CD4-positive, alpha-beta memory T cell (primary cell): ENCODE measurements at regions not wholly inside any gene's neighbourhood (a gene's known extent, or its start where the extent isn't known, plus 50 kb on each side); places are given as distances from the start of the nearest gene placed in this dataset.
A peak's percentile ranks its signal among the peaks of the same experiment; 100 is the strongest.
"Not testable (repeated sequence)": the region's sequence is repeated elsewhere in the genome, so short reads cannot be mapped to it uniquely, and the experiment has no call there.

Source experiments
- CTCF ChIA-PET: fragments of 350-600 bp; sonication (Branson Sonifier 250); formaldehyde crosslinking; loops from one replicate; lab custom pipeline; 2021; ENCODE audit warnings: inconsistent platforms; ENCODE audit not compliant: partially characterized antibody; lab: Charles Lee
- POLR2A ChIA-PET: fragments of 350-600 bp; sonication (Branson Sonifier 250); formaldehyde crosslinking; loops from one replicate; lab custom pipeline; 2021; ENCODE audit not compliant: partially characterized antibody; lab: Charles Lee
- DNase-seq, 5 donors: peaks; one replicate each; pipeline versions ENCODE4 v3.0.0 to v3.0.0-alpha.2; 2020 to 2022; ENCODE audit warnings: mixed read lengths in 1 of 5
- H3K27ac ChIP-seq: one replicate; pipeline ENCODE4 v1.7.0; 2013; ENCODE audit warnings: low read depth, low read length
- H3K27me3 ChIP-seq: 2 replicates; pipeline ENCODE4 v1.7.0; 2013; ENCODE audit warnings: mild to moderate bottlenecking, low read length, moderate library complexity; ENCODE audit not compliant: insufficient read depth
- H3K36me3 ChIP-seq: 2 replicates; pipeline ENCODE4 v1.7.0; 2013; ENCODE audit warnings: mild to moderate bottlenecking, low read length, moderate library complexity; ENCODE audit not compliant: insufficient read depth
- H3K4me1 ChIP-seq: 2 replicates; pipeline ENCODE4 v1.7.0; 2013; ENCODE audit warnings: mild to moderate bottlenecking, low read length, moderate library complexity; ENCODE audit not compliant: insufficient read depth
- H3K4me3 ChIP-seq, 2 donors: one replicate each; pipeline ENCODE4 v1.7.0; 2013; ENCODE audit warnings: low read length in 2 of 2, mild to moderate bottlenecking in 1 of 2
- H3K9me3 ChIP-seq, 2 donors: one replicate each; pipeline ENCODE4 v1.7.0; 2013; ENCODE audit warnings: low read length in 2 of 2, control low read depth in 1 of 2; ENCODE audit not compliant: control insufficient read depth in 1 of 2
- H3K27ac Mint-ChIP-seq, 7 donors: one replicate each; pipeline ENCODE4 v1.8.0; 2020 to 2021; ENCODE audit warnings: mixed read lengths in 7 of 7, mild to moderate bottlenecking in 6 of 7, inconsistent platforms in 3 of 7, moderate library complexity in 3 of 7
- H3K27me3 Mint-ChIP-seq, 2 donors: one replicate each; pipeline ENCODE4 v1.8.0; 2020 to 2021; ENCODE audit warnings: mixed read lengths in 2 of 2
- H3K36me3 Mint-ChIP-seq, 2 donors: one replicate each; pipeline ENCODE4 v1.8.0; 2020 to 2021; ENCODE audit warnings: mixed read lengths in 2 of 2, inconsistent platforms in 1 of 2, mild to moderate bottlenecking in 1 of 2
- H3K4me1 Mint-ChIP-seq, 4 donors: one replicate each; pipeline ENCODE4 v1.8.0; 2020 to 2021; ENCODE audit warnings: mixed read lengths in 4 of 4, mild to moderate bottlenecking in 1 of 4
- H3K4me3 Mint-ChIP-seq, 8 donors: one replicate each; pipeline ENCODE4 v1.8.0; 2020 to 2021; ENCODE audit warnings: mixed read lengths in 8 of 8, mild to moderate bottlenecking in 7 of 8, moderate library complexity in 6 of 8, inconsistent platforms in 3 of 8
- H3K9me3 Mint-ChIP-seq, 8 donors: one replicate each; pipeline ENCODE4 v1.8.0; 2020 to 2021; ENCODE audit warnings: mixed read lengths in 8 of 8, mild to moderate bottlenecking in 5 of 8, inconsistent platforms in 3 of 8, moderate library complexity in 1 of 8
- intact Hi-C: fragments of 100-400 bp; cut with micrococcal nuclease; formaldehyde crosslinking; loops from one replicate; pipeline ENCODE4 v1.15.1; 2023

GRCh38 chr15:85283815-85284214 lies 96.6 kb upstream of the AKAP13 start:
- H3K4me1 ChIP-seq, POLR2A ChIA-PET, H3K36me3 ChIP-seq, H3K36me3 Mint-ChIP-seq, CTCF ChIA-PET, intact Hi-C loops, H3K4me1 Mint-ChIP-seq, H3K27ac ChIP-seq, H3K27me3 Mint-ChIP-seq, H3K27me3 ChIP-seq, H3K4me3 ChIP-seq, H3K9me3 Mint-ChIP-seq, DNase-seq, H3K27ac Mint-ChIP-seq, H3K9me3 ChIP-seq, H3K4me3 Mint-ChIP-seq: not testable (repeated sequence)

- H3K36me3 ChIP-seq, result no peaks in the 10 kb centered on the region
- H3K9me3 Mint-ChIP-seq, result no peaks in the 10 kb centered on the region
- peaks cover 0 to 3% (median 0%) of the 10 kb centered on the region in 4 donors for H3K4me1 Mint-ChIP-seq
- ChIA-PET CTCF (interaction anchor here (0.7 kb wide), 1 partner anchor 317 kb away, joined by 3 read pairs; no protein-coding TSS in a partner anchor), POLR2A (no interaction called here)
- H3K4me1 ChIP-seq, result no peaks in the 10 kb centered on the region
- DNase-seq, result no peak
- H3K27me3 ChIP-seq, result no peaks in the 10 kb centered on the region
- no peaks in the 10 kb centered on the region for H3K36me3 Mint-ChIP-seq
- no peak overlapping the region for H3K27ac Mint-ChIP-seq
- no peaks in the 10 kb centered on the region for H3K9me3 ChIP-seq
- H3K27ac ChIP-seq, result no peak overlapping the region
- no peak overlapping the region for H3K4me3 Mint-ChIP-seq
- H3K27me3 Mint-ChIP-seq, result peaks cover 2 to 4% of the 10 kb centered on the region in 2 donors
- intact Hi-C loops, result no loop called here
- no peak overlapping the region for H3K4me3 ChIP-seq
Measured at GRCh38 chr15:85284497-85284896, 95.9 kb upstream of the AKAP13 start.

GRCh38 chr15:85289677-85290365 lies 90.6 kb upstream of the AKAP13 start:
- ChIA-PET CTCF (interaction anchor here (0.8 to 2.4 kb wide), 10 partner anchors 9 to 199 kb away, joined by 3 to 24 read pairs (median 4); no protein-coding TSS in a partner anchor), POLR2A (no interaction called here)
- no peak overlapping the region for H3K27ac ChIP-seq
- no peaks in the 10 kb centered on the region for H3K4me1 Mint-ChIP-seq
- peaks cover 0 to 2% (median 0%) of the 10 kb centered on the region in 8 donors for H3K9me3 Mint-ChIP-seq
- DNase-seq, result peak in 4 of 5 donors; percentile 2 to 27 (median 18)
- no peaks in the 10 kb centered on the region for H3K36me3 ChIP-seq
- peaks cover 5 to 9% of the 10 kb centered on the region in 2 donors for H3K27me3 Mint-ChIP-seq
- no peaks in the 10 kb centered on the region for H3K27me3 ChIP-seq
- no peak overlapping the region for H3K27ac Mint-ChIP-seq
- H3K4me3 ChIP-seq, result no peak overlapping the region
- no peak overlapping the region for H3K4me3 Mint-ChIP-seq
- no peaks in the 10 kb centered on the region for H3K9me3 ChIP-seq
- H3K4me1 ChIP-seq, result no peaks in the 10 kb centered on the region
- intact Hi-C loops, result loop anchor here (10.0 kb wide), 1 partner anchor 555 kb away; no protein-coding TSS in a partner anchor
- H3K36me3 Mint-ChIP-seq, result no peaks in the 10 kb centered on the region

GRCh38 chr15:85292583-85292982 lies 87.8 kb upstream of the AKAP13 start:
- H3K9me3 Mint-ChIP-seq, H3K9me3 ChIP-seq, H3K4me1 ChIP-seq, H3K27me3 Mint-ChIP-seq, DNase-seq, H3K36me3 Mint-ChIP-seq, POLR2A ChIA-PET, H3K4me3 Mint-ChIP-seq, H3K27ac Mint-ChIP-seq, H3K4me3 ChIP-seq, H3K27me3 ChIP-seq, H3K27ac ChIP-seq, H3K36me3 ChIP-seq: not testable (repeated sequence)
- intact Hi-C loops, result loop anchor here (10.0 kb wide), 1 partner anchor 552 kb away; no protein-coding TSS in a partner anchor
- H3K4me1 Mint-ChIP-seq, result peaks cover 7 to 14% (median 10%) of the 10 kb centered on the region in 4 donors
- CTCF ChIA-PET, result interaction anchor here (0.7 to 5.6 kb wide), 5 partner anchors 122 to 443 kb away, joined by 3 to 66 read pairs (median 4); no protein-coding TSS in a partner anchor

GRCh38 chr15:85296615-85297402 lies 83.6 kb upstream of the AKAP13 start:
- H3K36me3 ChIP-seq, result no peaks in the 10 kb centered on the region
- H3K27ac ChIP-seq, result no peak overlapping the region
- no peaks in the 10 kb centered on the region for H3K9me3 ChIP-seq
- Mint-ChIP-seq H3K4me1 (peaks cover 8 to 15% (median 10%) of the 10 kb centered on the region in 4 donors), H3K27me3 (peaks cover 0 to under 1% of the 10 kb centered on the region in 2 donors), H3K36me3 (no peaks in the 10 kb centered on the region), H3K27ac (peak overlapping the region in 4 of 7 donors; percentile 24 to 73 (median 27)), H3K4me3 (peak overlapping the region in 7 of 8 donors; percentile 1 to 70 (median 65)), H3K9me3 (no peaks in the 10 kb centered on the region)
- intact Hi-C loops, result loop anchor here (1.0 to 10.0 kb wide), 6 partner anchors 34 to 548 kb away; no protein-coding TSS in a partner anchor
- peak overlapping the region in 1 of 2 donors; percentile 20 for H3K4me3 ChIP-seq
- POLR2A ChIA-PET, result interaction anchor here (0.8 to 1.7 kb wide), 7 partner anchors 21 to 208 kb away, joined by 3 to 19 read pairs (median 5); partner anchors contain the start of gene AKAP13
- CTCF ChIA-PET, result interaction anchor here (0.7 to 5.6 kb wide), 49 partner anchors 8 to 544 kb away, joined by 3 to 113 read pairs (median 4); partner anchors contain the start of gene AKAP13
- peaks cover 6% of the 10 kb centered on the region for H3K4me1 ChIP-seq
- DNase-seq, result peak; percentile 67 to 75 (median 72)
- no peaks in the 10 kb centered on the region for H3K27me3 ChIP-seq

GRCh38 chr15:85297537-85297936 lies 82.9 kb upstream of the AKAP13 start:
- Mint-ChIP-seq H3K27ac (no peak overlapping the region), H3K36me3 (no peaks in the 10 kb centered on the region), H3K27me3 (no peaks in the 10 kb centered on the region), H3K4me3 (no peak overlapping the region), H3K9me3 (no peaks in the 10 kb centered on the region), H3K4me1 (peaks cover 8 to 15% (median 10%) of the 10 kb centered on the region in 4 donors)
- intact Hi-C loops, result loop anchor here (5.0 to 10.0 kb wide), 2 partner anchors 185 to 547 kb away; no protein-coding TSS in a partner anchor
- H3K27me3 ChIP-seq, result no peaks in the 10 kb centered on the region
- no peak overlapping the region for H3K27ac ChIP-seq
- no peak overlapping the region for H3K4me3 ChIP-seq
- POLR2A ChIA-PET, result interaction anchor here (0.8 to 1.7 kb wide), 3 partner anchors 20 to 116 kb away, joined by 3 to 19 read pairs (median 7); partner anchors contain the start of gene AKAP13
- no peaks in the 10 kb centered on the region for H3K36me3 ChIP-seq
- DNase-seq, result no peak
- no peaks in the 10 kb centered on the region for H3K9me3 ChIP-seq
- H3K4me1 ChIP-seq, result peaks cover 6% of the 10 kb centered on the region
- CTCF ChIA-PET, result interaction anchor here (1.0 to 5.6 kb wide), 23 partner anchors 8 to 543 kb away, joined by 3 to 113 read pairs (median 8); no protein-coding TSS in a partner anchor
